Glutamatergic neuron (in vitro differentiated cells): ENCODE measurements at regions not wholly inside any gene's neighbourhood (a gene's known extent, or its start where the extent isn't known, plus 50 kb on each side); places are given as distances from the start of the nearest gene placed in this dataset.
"Not testable (repeated sequence)": the region's sequence is repeated elsewhere in the genome, so short reads cannot be mapped to it uniquely, and the experiment has no call there.

Experiments
- DNase-seq: peaks from one replicate; pipeline ENCODE4 v3.0.0; 2022
- H3K27ac Mint-ChIP-seq: one replicate; pipeline ENCODE4 v1.8.0; 2020; ENCODE audit warnings: mild to moderate bottlenecking, mixed read lengths, inconsistent platforms; ENCODE audit not compliant: unreplicated experiment
- H3K27me3 Mint-ChIP-seq: one replicate; pipeline ENCODE4 v1.8.0; 2020; ENCODE audit warnings: mild to moderate bottlenecking, moderate library complexity, mixed read lengths, inconsistent platforms; ENCODE audit not compliant: unreplicated experiment
- H3K36me3 Mint-ChIP-seq: one replicate; pipeline ENCODE4 v1.8.0; 2020; ENCODE audit warnings: mild to moderate bottlenecking, mixed read lengths, inconsistent platforms; ENCODE audit not compliant: unreplicated experiment
- H3K4me1 Mint-ChIP-seq: one replicate; pipeline ENCODE4 v1.8.0; 2020; ENCODE audit warnings: mild to moderate bottlenecking, low read depth, mixed read lengths, inconsistent platforms; ENCODE audit not compliant: unreplicated experiment
- H3K4me3 Mint-ChIP-seq: one replicate; pipeline ENCODE4 v1.8.0; 2020; ENCODE audit warnings: mild to moderate bottlenecking, mixed read lengths, inconsistent platforms; ENCODE audit not compliant: unreplicated experiment
- H3K9me3 Mint-ChIP-seq: one replicate; pipeline ENCODE4 v1.8.0; 2020; ENCODE audit warnings: mild to moderate bottlenecking, moderate library complexity, mixed read lengths, inconsistent platforms; ENCODE audit not compliant: unreplicated experiment
- CTCF ChIP-seq: fragments of 200-600 bp; sonication (generic); IDR thresholded peaks from one replicate; pipeline ENCODE4 v1.5.0; 2021; ENCODE audit not compliant: partially characterized antibody, unreplicated experiment

- no peak overlapping the region for H3K27ac Mint-ChIP-seq
- no peak for DNase-seq
- no peak overlapping the region for H3K4me3 Mint-ChIP-seq
Observed at GRCh38 chr2:35963824-35964223, 391.8 kb upstream of the CRIM1 start.

GRCh38 chr2:35963357-35963756 lies 392.2 kb upstream of the CRIM1 start:
- H3K36me3 Mint-ChIP-seq = peaks cover 4% of the 10 kb centered on the region
- DNase-seq = no peak
- H3K27me3 Mint-ChIP-seq = no peaks in the 10 kb centered on the region
- no peaks in the 10 kb centered on the region for H3K9me3 Mint-ChIP-seq
- H3K4me3 Mint-ChIP-seq = no peak overlapping the region
- TF ChIP-seq CTCF = no peak
- H3K27ac Mint-ChIP-seq = no peak overlapping the region
- no peaks in the 10 kb centered on the region for H3K4me1 Mint-ChIP-seq

More at GRCh38 chr2:35963824-35964223, 391.8 kb upstream of the CRIM1 start:
- H3K27me3 Mint-ChIP-seq = no peaks in the 10 kb centered on the region
- no peak for TF ChIP-seq CTCF
- peaks cover 4% of the 10 kb centered on the region for H3K36me3 Mint-ChIP-seq
- H3K9me3 Mint-ChIP-seq = no peaks in the 10 kb centered on the region
- no peaks in the 10 kb centered on the region for H3K4me1 Mint-ChIP-seq

- H3K27ac Mint-ChIP-seq = no peak overlapping the region
- no peaks in the 10 kb centered on the region for H3K27me3 Mint-ChIP-seq
- H3K4me1 Mint-ChIP-seq = no peaks in the 10 kb centered on the region
- peaks cover 2% of the 10 kb centered on the region for H3K9me3 Mint-ChIP-seq
- no peak for DNase-seq
- H3K36me3 Mint-ChIP-seq = peaks cover 4% of the 10 kb centered on the region
- TF ChIP-seq CTCF = no peak
- H3K4me3 Mint-ChIP-seq = no peak overlapping the region
Observed at GRCh38 chr2:35962585-35963146, 392.9 kb upstream of the CRIM1 start.

GRCh38 chr2:35960596-35960995 lies 395.0 kb upstream of the CRIM1 start:
- no peak overlapping the region for H3K27ac Mint-ChIP-seq
- no peaks in the 10 kb centered on the region for H3K4me1 Mint-ChIP-seq
- no peak for TF ChIP-seq CTCF
- no peak overlapping the region for H3K4me3 Mint-ChIP-seq
- DNase-seq = no peak
- peaks cover 2% of the 10 kb centered on the region for H3K9me3 Mint-ChIP-seq
- no peaks in the 10 kb centered on the region for H3K27me3 Mint-ChIP-seq
- peaks cover 4% of the 10 kb centered on the region for H3K36me3 Mint-ChIP-seq

- not testable (repeated sequence) for H3K4me1 Mint-ChIP-seq, H3K9me3 Mint-ChIP-seq, H3K36me3 Mint-ChIP-seq, H3K27me3 Mint-ChIP-seq, H3K4me3 Mint-ChIP-seq, DNase-seq, H3K27ac Mint-ChIP-seq
Observed at GRCh38 chr2:35957053-35957452, 398.5 kb upstream of the CRIM1 start.
